ENCODE measurements at regions not wholly inside any gene's neighbourhood (a gene's known extent, or its start where the extent isn't known, plus 50 kb on each side); places are given as distances from the start of the nearest gene placed in this dataset.

GRCh38 chr12:19959353-19959752 is 409.0 kb upstream of the PDE3A start:
- TF ChIP-seq, protein P1, sequence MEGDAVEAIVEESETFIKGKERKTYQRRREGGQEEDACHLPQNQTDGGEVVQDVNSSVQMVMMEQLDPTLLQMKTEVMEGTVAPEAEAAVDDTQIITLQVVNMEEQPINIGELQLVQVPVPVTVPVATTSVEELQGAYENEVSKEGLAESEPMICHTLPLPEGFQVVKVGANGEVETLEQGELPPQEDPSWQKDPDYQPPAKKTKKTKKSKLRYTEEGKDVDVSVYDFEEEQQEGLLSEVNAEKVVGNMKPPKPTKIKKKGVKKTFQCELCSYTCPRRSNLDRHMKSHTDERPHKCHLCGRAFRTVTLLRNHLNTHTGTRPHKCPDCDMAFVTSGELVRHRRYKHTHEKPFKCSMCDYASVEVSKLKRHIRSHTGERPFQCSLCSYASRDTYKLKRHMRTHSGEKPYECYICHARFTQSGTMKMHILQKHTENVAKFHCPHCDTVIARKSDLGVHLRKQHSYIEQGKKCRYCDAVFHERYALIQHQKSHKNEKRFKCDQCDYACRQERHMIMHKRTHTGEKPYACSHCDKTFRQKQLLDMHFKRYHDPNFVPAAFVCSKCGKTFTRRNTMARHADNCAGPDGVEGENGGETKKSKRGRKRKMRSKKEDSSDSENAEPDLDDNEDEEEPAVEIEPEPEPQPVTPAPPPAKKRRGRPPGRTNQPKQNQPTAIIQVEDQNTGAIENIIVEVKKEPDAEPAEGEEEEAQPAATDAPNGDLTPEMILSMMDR (conservative IDR thresholded peaks at IDR 0.05; ENCODE audit: control insufficient read depth, insufficient read depth, low read depth, low read length) = no peak
- H3K4me3 ChIP-seq (ENCODE audit: control insufficient read depth, low read depth, low read length) = no peak overlapping the region
- DNase-seq (ENCODE audit: low read depth) = peak; percentile 40

GRCh38 chr12:19960527-19960926 is 407.8 kb upstream of the PDE3A start:
- no peak overlapping the region for H3K4me3 ChIP-seq (ENCODE audit: control insufficient read depth, low read depth, low read length)
- TF ChIP-seq, protein P1 (conservative IDR thresholded peaks at IDR 0.05; ENCODE audit: control insufficient read depth, insufficient read depth, low read depth, low read length) = no peak
- DNase-seq (ENCODE audit: low read depth) = no peak

- TF ChIP-seq, protein P1 (conservative IDR thresholded peaks at IDR 0.05; ENCODE audit: control insufficient read depth, insufficient read depth, low read depth, low read length) = no peak
- no peak overlapping the region for H3K4me3 ChIP-seq (ENCODE audit: control insufficient read depth, low read depth, low read length)
- no peak for DNase-seq (ENCODE audit: low read depth)
These were observed 406.1 kb upstream of the PDE3A start for GRCh38 chr12:19962192-19962591.

DNA sequence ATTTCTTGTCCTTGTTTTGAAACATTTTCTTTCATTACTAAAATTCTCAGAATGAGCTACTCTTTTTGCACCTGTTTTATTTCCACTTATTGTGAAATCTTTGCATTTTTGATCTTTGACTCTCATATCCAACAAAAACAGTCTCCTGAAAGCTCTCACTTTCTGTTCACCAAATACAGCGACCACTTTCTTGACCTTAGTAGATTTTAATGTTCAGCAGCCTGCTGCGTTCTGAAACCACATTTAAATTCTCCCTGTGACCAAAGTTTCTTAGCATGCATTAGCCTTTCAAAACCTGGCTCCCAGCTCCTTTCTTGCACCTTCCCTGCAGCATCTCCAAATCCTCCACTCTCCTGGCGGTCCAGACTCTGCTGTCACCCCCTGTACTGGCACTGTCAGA is 404.4 kb upstream of the PDE3A start:
- H3K4me3 ChIP-seq (ENCODE audit: control insufficient read depth, low read depth, low read length) = no peak overlapping the region
- TF ChIP-seq, protein P1 (conservative IDR thresholded peaks at IDR 0.05; ENCODE audit: control insufficient read depth, insufficient read depth, low read depth, low read length) = no peak
- no peak for DNase-seq (ENCODE audit: low read depth)

DNA sequence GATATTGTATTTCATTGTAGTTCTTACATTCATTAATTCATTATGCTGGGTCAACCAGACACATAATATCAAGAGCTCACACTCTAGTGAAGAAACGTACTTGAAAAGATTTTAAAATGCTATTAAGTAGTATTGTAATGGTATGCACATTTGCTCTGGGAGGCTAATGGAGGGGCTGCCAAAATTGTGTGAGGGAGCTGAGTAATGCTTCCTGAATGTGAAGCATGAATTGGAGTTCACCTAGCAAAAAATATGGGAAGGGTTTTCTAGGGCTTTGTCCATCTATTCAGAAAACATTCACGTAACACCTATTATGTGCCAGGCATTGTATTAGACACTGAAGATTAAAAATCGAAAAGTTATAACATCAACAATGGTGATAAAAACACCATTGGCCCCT is 403.8 kb upstream of the PDE3A start:
- no peak for DNase-seq (ENCODE audit: low read depth)
- TF ChIP-seq, protein P1 (conservative IDR thresholded peaks at IDR 0.05; ENCODE audit: control insufficient read depth, insufficient read depth, low read depth, low read length) = no peak
- H3K4me3 ChIP-seq (ENCODE audit: control insufficient read depth, low read depth, low read length) = no peak overlapping the region

- no peak for DNase-seq (ENCODE audit: low read depth)
These were observed 402.9 kb upstream of the PDE3A start for GRCh38 chr12:19965196-19966038.

More at GRCh38 chr12:19965196-19966038, 402.9 kb upstream of the PDE3A start:
- H3K4me3 ChIP-seq (ENCODE audit: control insufficient read depth, low read depth, low read length) = no peak overlapping the region
- TF ChIP-seq, protein P1 (conservative IDR thresholded peaks at IDR 0.05; ENCODE audit: control insufficient read depth, insufficient read depth, low read depth, low read length) = no peak
